Natural killer cell (primary cell): ENCODE measurements at regions not wholly inside any gene's neighbourhood (a gene's known extent, or its start where the extent isn't known, plus 50 kb on each side); places are given as distances from the start of the nearest gene placed in this dataset.
"Not testable (repeated sequence)": the region's sequence is repeated elsewhere in the genome, so short reads cannot be mapped to it uniquely, and the experiment has no call there.

Experiments
- ATAC-seq, 3 donors: fragments of 150-1000 bp in 2 of 3; fragments of 200-7000 bp in 1 of 3; cut with Tn5 transposase; 1 replicate in 1 of 3; 2 replicates in 2 of 3; pipeline ENCODE4 v1.10.0; 2021; ENCODE audit warnings: mild to moderate bottlenecking in 2 of 3, moderate library complexity in 2 of 3
- DNase-seq, 2 donors: peaks; one replicate each; pipeline versions ENCODE4 v3.0.0 to v3.0.0-alpha.2; 2013 to 2021; ENCODE audit warnings: mixed read lengths in 1 of 2
- H3K27ac ChIP-seq: one replicate; pipeline ENCODE4 v1.5.1; 2013; ENCODE audit warnings: mild to moderate bottlenecking, low read length
- H3K27me3 ChIP-seq: one replicate; pipeline ENCODE4 v1.6.1; 2013; ENCODE audit warnings: low read length; ENCODE audit not compliant: control insufficient read depth, insufficient read depth
- H3K36me3 ChIP-seq: one replicate; pipeline ENCODE4 v1.6.1; 2013; ENCODE audit warnings: low read length; ENCODE audit not compliant: control insufficient read depth, insufficient read depth
- H3K4me1 ChIP-seq: one replicate; pipeline ENCODE4 v1.6.1; 2013; ENCODE audit warnings: low read length; ENCODE audit not compliant: control insufficient read depth, insufficient read depth
- H3K4me3 ChIP-seq: one replicate; pipeline ENCODE4 v1.5.1; 2013; ENCODE audit warnings: low read length
- H3K9me3 ChIP-seq: one replicate; pipeline ENCODE4 v1.6.1; 2013; ENCODE audit warnings: low read length; ENCODE audit not compliant: control insufficient read depth, insufficient read depth
- H3K27ac Mint-ChIP-seq, 2 donors: one replicate each; pipeline ENCODE4 v1.8.0; 2022; ENCODE audit warnings: mild to moderate bottlenecking in 2 of 2, mixed read lengths in 2 of 2, moderate library complexity in 1 of 2
- H3K27me3 Mint-ChIP-seq, 2 donors: one replicate each; pipeline ENCODE4 v1.8.0; 2022; ENCODE audit warnings: low read depth in 2 of 2, mixed read lengths in 2 of 2
- H3K36me3 Mint-ChIP-seq: one replicate; pipeline ENCODE4 v1.8.0; 2022; ENCODE audit warnings: mixed read lengths
- H3K4me1 Mint-ChIP-seq, 2 donors: one replicate each; pipeline ENCODE4 v1.8.0; 2022; ENCODE audit warnings: mixed read lengths in 2 of 2
- H3K4me3 Mint-ChIP-seq: one replicate; pipeline ENCODE4 v1.8.0; 2022; ENCODE audit warnings: mild to moderate bottlenecking, moderate library complexity, mixed read lengths
- H3K9me3 Mint-ChIP-seq, 2 donors: one replicate each; pipeline ENCODE4 v1.8.0; 2022; ENCODE audit warnings: mixed read lengths in 2 of 2
- WGBS: methylation state at CpG from one replicate; pipeline ENCODE4 v1.1.7; 2013; ENCODE audit warnings: missing lambda C conversion rate; ENCODE audit not compliant: insufficient coverage; 5-methylcytosine and 5-hydroxymethylcytosine counted together
- intact Hi-C: fragments of 100-400 bp; cut with micrococcal nuclease; formaldehyde crosslinking; loops from one replicate; pipeline ENCODE4 v1.14.2; 2022
- TF ChIP-seq, protein P1 (sequence below): fragments of 200-600 bp; IDR thresholded peaks from one replicate; pipeline ENCODE4 v1.8.0; 2022; ENCODE audit warnings: antibody characterized with exemption

GRCh38 chr7:81383846-81384245 lies 386.0 kb downstream of the HGF start:
- Histone ChIP-seq H3K27me3 (no peaks in the 10 kb centered on the region), H3K27ac (no peak overlapping the region), H3K36me3 (no peaks in the 10 kb centered on the region), H3K4me3 (no peak overlapping the region), H3K4me1 (no peaks in the 10 kb centered on the region), H3K9me3 (peaks cover 3% of the 10 kb centered on the region)
- Mint-ChIP-seq H3K4me1 (no peaks in the 10 kb centered on the region), H3K27me3 (no peaks in the 10 kb centered on the region), H3K36me3 (no peaks in the 10 kb centered on the region), H3K9me3 (peaks cover 11 to 18% of the 10 kb centered on the region in 2 donors), H3K4me3 (no peak overlapping the region), H3K27ac (no peak overlapping the region)
- intact Hi-C loops = no loop called here
- TF ChIP-seq, protein P1, sequence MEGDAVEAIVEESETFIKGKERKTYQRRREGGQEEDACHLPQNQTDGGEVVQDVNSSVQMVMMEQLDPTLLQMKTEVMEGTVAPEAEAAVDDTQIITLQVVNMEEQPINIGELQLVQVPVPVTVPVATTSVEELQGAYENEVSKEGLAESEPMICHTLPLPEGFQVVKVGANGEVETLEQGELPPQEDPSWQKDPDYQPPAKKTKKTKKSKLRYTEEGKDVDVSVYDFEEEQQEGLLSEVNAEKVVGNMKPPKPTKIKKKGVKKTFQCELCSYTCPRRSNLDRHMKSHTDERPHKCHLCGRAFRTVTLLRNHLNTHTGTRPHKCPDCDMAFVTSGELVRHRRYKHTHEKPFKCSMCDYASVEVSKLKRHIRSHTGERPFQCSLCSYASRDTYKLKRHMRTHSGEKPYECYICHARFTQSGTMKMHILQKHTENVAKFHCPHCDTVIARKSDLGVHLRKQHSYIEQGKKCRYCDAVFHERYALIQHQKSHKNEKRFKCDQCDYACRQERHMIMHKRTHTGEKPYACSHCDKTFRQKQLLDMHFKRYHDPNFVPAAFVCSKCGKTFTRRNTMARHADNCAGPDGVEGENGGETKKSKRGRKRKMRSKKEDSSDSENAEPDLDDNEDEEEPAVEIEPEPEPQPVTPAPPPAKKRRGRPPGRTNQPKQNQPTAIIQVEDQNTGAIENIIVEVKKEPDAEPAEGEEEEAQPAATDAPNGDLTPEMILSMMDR = no peak
- ATAC-seq (no peak), DNase-seq (no peak)
- 85% methylated on average over 2 of the region's 2 CpGs for WGBS

DNA sequence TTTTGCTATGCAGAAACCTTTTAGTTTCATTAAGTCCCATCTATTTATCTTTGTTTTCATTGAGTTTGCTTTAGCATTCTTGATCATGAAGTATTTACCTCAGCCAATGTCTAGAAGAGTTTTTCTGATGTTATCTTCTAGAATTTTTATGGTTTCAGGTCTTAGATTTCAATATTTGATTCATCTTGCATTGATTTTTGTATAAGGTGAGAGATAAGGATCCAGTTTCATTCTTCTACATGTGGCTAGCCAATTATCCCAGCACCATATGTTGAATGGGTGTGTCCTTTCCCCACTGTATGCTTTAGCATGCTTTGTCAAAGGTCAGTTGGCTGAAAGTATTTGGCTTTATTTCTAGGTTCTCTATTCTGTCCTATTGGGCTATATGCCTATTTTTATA lies 395.2 kb downstream of the HGF start:
- DNase-seq, H3K36me3 Mint-ChIP-seq, H3K27ac ChIP-seq, H3K27me3 ChIP-seq, H3K9me3 Mint-ChIP-seq, H3K27me3 Mint-ChIP-seq, H3K4me1 ChIP-seq, H3K36me3 ChIP-seq, H3K9me3 ChIP-seq, ATAC-seq, H3K4me3 Mint-ChIP-seq, H3K4me1 Mint-ChIP-seq, intact Hi-C loops, H3K27ac Mint-ChIP-seq, H3K4me3 ChIP-seq: not testable (repeated sequence)

- no peak for ATAC-seq
- H3K4me1 ChIP-seq = no peaks in the 10 kb centered on the region
- no CpG with 5 or more reads among the region's 1 CpG for WGBS
Observed at GRCh38 chr7:81370822-81371221, 399.0 kb downstream of the HGF start.

GRCh38 chr7:81367326-81367931 lies 402.4 kb downstream of the HGF start:
- no peaks in the 10 kb centered on the region for H3K9me3 ChIP-seq
- no peaks in the 10 kb centered on the region for H3K27me3 ChIP-seq
- H3K4me3 ChIP-seq = no peak overlapping the region
- no peak overlapping the region for H3K4me3 Mint-ChIP-seq
- H3K27ac ChIP-seq = no peak overlapping the region
- no peak for DNase-seq
- no peak overlapping the region for H3K27ac Mint-ChIP-seq
- WGBS = 70% methylated on average over 3 of the region's 3 CpGs
- ATAC-seq = no peak
- no peaks in the 10 kb centered on the region for H3K4me1 ChIP-seq
- H3K36me3 ChIP-seq = no peaks in the 10 kb centered on the region
- TF ChIP-seq, protein P1 = no peak
- no peaks in the 10 kb centered on the region for H3K36me3 Mint-ChIP-seq
- H3K27me3 Mint-ChIP-seq = no peaks in the 10 kb centered on the region
- H3K4me1 Mint-ChIP-seq = no peaks in the 10 kb centered on the region
- peaks cover 4 to 6% of the 10 kb centered on the region in 2 donors for H3K9me3 Mint-ChIP-seq
- intact Hi-C loops = no loop called here

More at GRCh38 chr7:81370822-81371221, 399.0 kb downstream of the HGF start:
- no peak overlapping the region for H3K4me3 ChIP-seq
- H3K36me3 Mint-ChIP-seq = no peaks in the 10 kb centered on the region
- H3K27me3 Mint-ChIP-seq = no peaks in the 10 kb centered on the region
- TF ChIP-seq, protein P1 = no peak
- peaks cover 0 to 6% of the 10 kb centered on the region in 2 donors for H3K9me3 Mint-ChIP-seq
- intact Hi-C loops = no loop called here
- no peaks in the 10 kb centered on the region for H3K9me3 ChIP-seq
- H3K27me3 ChIP-seq = no peaks in the 10 kb centered on the region
- H3K4me1 Mint-ChIP-seq = no peaks in the 10 kb centered on the region
- no peak overlapping the region for H3K4me3 Mint-ChIP-seq
- no peaks in the 10 kb centered on the region for H3K36me3 ChIP-seq
- DNase-seq = no peak
- no peak overlapping the region for H3K27ac ChIP-seq
- H3K27ac Mint-ChIP-seq = no peak overlapping the region
